H1 (cell line): ENCODE measurements at regions not wholly inside any gene's neighbourhood (a gene's known extent, or its start where the extent isn't known, plus 50 kb on each side); places are given as distances from the start of the nearest gene placed in this dataset.

Source experiments
- CTCF ChIA-PET: fragments of 300-600 bp; sonication (Branson Sonifier 250); formaldehyde crosslinking; loops from one replicate; lab custom pipeline; 2021; ENCODE audit not compliant: partially characterized antibody; lab: Charles Lee
- POLR2A ChIA-PET: fragments of 300-600 bp; sonication (Branson Sonifier 250); formaldehyde crosslinking; loops from one replicate; lab custom pipeline; 2021; ENCODE audit warnings: inconsistent platforms; ENCODE audit not compliant: partially characterized antibody; lab: Charles Lee
- DNase-seq, 2 experiments: peaks; one replicate each; pipeline versions ENCODE4 v3.0.0 to v3.0.0-alpha.2; 2010 to 2022; ENCODE audit warnings: low spot score in 2 of 2, low read depth in 1 of 2, mixed read lengths in 1 of 2
- FAIRE-seq: peaks from 2 replicates; lab custom pipeline; 2011; peaks lifted over from hg19 to GRCh38; lab: Jason Lieb, UNC
- H2AFZ ChIP-seq: 2 replicates; pipeline ENCODE4 v1.8.1; 2012; ENCODE audit warnings: low read length, inconsistent platforms
- H2AK5ac ChIP-seq: 2 replicates; pipeline ENCODE4 v1.6.1; 2013; ENCODE audit warnings: low read depth, low read length
- H2BK120ac ChIP-seq: replicated peaks from 2 replicates; pipeline ENCODE3; 2013; ENCODE audit warnings: low read depth, low read length, inconsistent platforms
- H2BK12ac ChIP-seq: 2 replicates; pipeline ENCODE4 v1.6.1; 2013; ENCODE audit warnings: low read depth, low read length
- H2BK15ac ChIP-seq: 2 replicates; pipeline ENCODE4 v1.6.1; 2013; ENCODE audit warnings: low read length
- H2BK20ac ChIP-seq: 2 replicates; pipeline ENCODE4 v1.6.1; 2013; ENCODE audit warnings: low read length
- H2BK5ac ChIP-seq: 2 replicates; pipeline ENCODE4 v1.6.1; 2013; ENCODE audit warnings: low read depth, low read length
- H3K14ac ChIP-seq: 2 replicates; pipeline ENCODE4 v1.6.1; 2013; ENCODE audit warnings: inconsistent platforms; ENCODE audit not compliant: insufficient read length
- H3K18ac ChIP-seq: 2 replicates; pipeline ENCODE4 v1.6.1; 2013; ENCODE audit warnings: low read length; ENCODE audit errors: extremely low read depth
- H3K23ac ChIP-seq: 2 replicates; pipeline ENCODE4 v1.6.1; 2013; ENCODE audit warnings: inconsistent platforms; ENCODE audit not compliant: insufficient read length
- H3K23me2 ChIP-seq: 2 replicates; pipeline ENCODE4 v1.6.1; 2013; ENCODE audit warnings: low read depth, low read length
- H3K27ac ChIP-seq: 2 replicates; pipeline ENCODE4 v1.6.1; 2011; ENCODE audit warnings: low read depth, low read length, inconsistent platforms
- H3K27me3 ChIP-seq, 4 experiments: replicated peaks in 1 of 4; 1 replicate in 1 of 4; 2 replicates in 3 of 4; pipeline versions ENCODE4 v1.6.1 to v1.8.1; 2011 to 2013; ENCODE audit warnings: low read length in 3 of 4, mild to moderate bottlenecking in 3 of 4, inconsistent platforms in 2 of 4, mixed read lengths in 2 of 4, moderate library complexity in 1 of 4; ENCODE audit not compliant: control insufficient read depth in 3 of 4, insufficient read depth in 3 of 4; ENCODE audit errors: extremely low read depth in 1 of 4
- H3K36me3 ChIP-seq, 4 experiments: 2 replicates each; pipeline versions ENCODE4 v1.6.1 to v1.8.1; 2011 to 2013; ENCODE audit warnings: mild to moderate bottlenecking in 4 of 4, low read length in 3 of 4, moderate library complexity in 2 of 4, control low read depth in 1 of 4, inconsistent platforms in 1 of 4; ENCODE audit not compliant: insufficient read depth in 4 of 4, control insufficient read depth in 2 of 4
- H3K4ac ChIP-seq: replicated peaks from 2 replicates; pipeline ENCODE3; 2013; ENCODE audit warnings: low read length, low read depth, mixed read lengths, inconsistent platforms; ENCODE audit not compliant: insufficient read length
- H3K4me1 ChIP-seq, 4 experiments: replicated peaks in 1 of 4; 1 replicate in 1 of 4; 2 replicates in 3 of 4; pipeline versions ENCODE4 v1.6.1 to v1.8.1; 2011 to 2013; ENCODE audit warnings: low read length in 3 of 4, inconsistent platforms in 2 of 4, mixed read lengths in 1 of 4; ENCODE audit not compliant: insufficient read depth in 4 of 4, control insufficient read depth in 3 of 4
- H3K4me2 ChIP-seq, 2 experiments: 2 replicates each; pipeline versions ENCODE4 v1.6.1 to v1.8.1; 2011 to 2013; ENCODE audit warnings: low read depth in 2 of 2, low read length in 2 of 2, control low read depth in 1 of 2, inconsistent platforms in 1 of 2, mild to moderate bottlenecking in 1 of 2; ENCODE audit not compliant: insufficient read depth in 1 of 2
- H3K4me3 ChIP-seq, 4 experiments: fragments of 200-600, 300-600 bp in 1 of 4; sonication (generic), shearing (Covaris generic), sonication (Bioruptor Twin) in 1 of 4; 2 replicates each; pipeline versions ENCODE4 v1.5.1 to v1.8.1; 2011 to 2016; ENCODE audit warnings: low read length in 4 of 4, low read depth in 3 of 4, control low read depth in 2 of 4, inconsistent platforms in 2 of 4, mild to moderate bottlenecking in 2 of 4, mixed read lengths in 1 of 4, moderate library complexity in 1 of 4; ENCODE audit not compliant: insufficient read depth in 2 of 4; ENCODE audit errors: extremely low read depth in 1 of 4
- H3K56ac ChIP-seq: replicated peaks from 2 replicates; pipeline ENCODE3; 2013; ENCODE audit warnings: low read depth, mild to moderate bottlenecking, mixed read lengths, low read length, inconsistent platforms; ENCODE audit not compliant: insufficient read length
- H3K79me1 ChIP-seq: 2 replicates; pipeline ENCODE4 v1.6.1; 2013; ENCODE audit warnings: low read depth, low read length, control low read depth
- H3K79me2 ChIP-seq, 2 experiments: 2 replicates each; pipeline versions ENCODE4 v1.6.1 to v1.8.1; 2012 to 2013; ENCODE audit warnings: low read length in 2 of 2, mild to moderate bottlenecking in 2 of 2, inconsistent platforms in 1 of 2; ENCODE audit not compliant: insufficient read depth in 2 of 2, control insufficient read depth in 1 of 2
- H3K9ac ChIP-seq, 4 experiments: replicated peaks in 1 of 4; 1 replicate in 1 of 4; 2 replicates in 3 of 4; pipeline versions ENCODE4 v1.6.1 to v1.8.1; 2011 to 2013; ENCODE audit warnings: low read depth in 3 of 4, low read length in 3 of 4, control low read depth in 2 of 4, mild to moderate bottlenecking in 2 of 4, moderate library complexity in 2 of 4, inconsistent platforms in 1 of 4; ENCODE audit errors: extremely low read depth in 1 of 4
- H3K9me3 ChIP-seq, 2 experiments: 2 replicates each; pipeline versions ENCODE4 v1.6.1 to v1.8.1; 2012 to 2013; ENCODE audit warnings: mild to moderate bottlenecking in 2 of 2, moderate library complexity in 2 of 2, control low read depth in 1 of 2, inconsistent platforms in 1 of 2, low read depth in 1 of 2, low read length in 1 of 2, mixed read lengths in 1 of 2; ENCODE audit not compliant: insufficient read depth in 2 of 2
- H4K20me1 ChIP-seq, 2 experiments: replicated peaks in 1 of 2; 2 replicates each; pipeline versions ENCODE3 to v1.8.1; 2011 to 2013; ENCODE audit warnings: inconsistent platforms in 2 of 2, low read length in 2 of 2, mild to moderate bottlenecking in 1 of 2; ENCODE audit not compliant: insufficient read depth in 2 of 2, control insufficient read depth in 1 of 2
- H4K5ac ChIP-seq: 2 replicates; pipeline ENCODE4 v1.6.1; 2013; ENCODE audit warnings: low read length, low read depth, mixed read lengths, inconsistent platforms; ENCODE audit not compliant: insufficient read length
- H4K8ac ChIP-seq: 2 replicates; pipeline ENCODE4 v1.8.0; 2013; ENCODE audit warnings: mild to moderate bottlenecking, moderate library complexity, low read length, inconsistent platforms; ENCODE audit not compliant: insufficient read depth; ENCODE audit errors: extremely low read depth
- H4K91ac ChIP-seq: replicated peaks from 2 replicates; pipeline ENCODE3; 2013; ENCODE audit warnings: low read length, mixed read lengths, inconsistent platforms; ENCODE audit not compliant: insufficient read length
- KDM1A ChIP-seq: fragments of 200-600, 300-600 bp; sonication (generic); IDR thresholded peaks from 2 replicates; pipeline ENCODE4 v1.7.1; 2016; ENCODE audit warnings: mild to moderate bottlenecking, low read length, borderline replicate concordance
- WGBS, 2 experiments: shearing (Covaris generic) in 1 of 2; methylation state at CpG; one replicate each; pipeline versions ENCODE4 v1.1.6 to v1.1.7; 2013 to 2015; ENCODE audit warnings: low lambda C conversion rate in 2 of 2, mixed read lengths in 2 of 2, inconsistent platforms in 1 of 2, low coverage in 1 of 2, missing lambda C conversion rate in 1 of 2; ENCODE audit not compliant: insufficient replicate concordance in 2 of 2, insufficient coverage in 1 of 2, insufficient read length in 1 of 2; ENCODE audit errors: extremely low coverage in 1 of 2, missing lambda C conversion rate in 1 of 2; 5-methylcytosine and 5-hydroxymethylcytosine counted together

DNA sequence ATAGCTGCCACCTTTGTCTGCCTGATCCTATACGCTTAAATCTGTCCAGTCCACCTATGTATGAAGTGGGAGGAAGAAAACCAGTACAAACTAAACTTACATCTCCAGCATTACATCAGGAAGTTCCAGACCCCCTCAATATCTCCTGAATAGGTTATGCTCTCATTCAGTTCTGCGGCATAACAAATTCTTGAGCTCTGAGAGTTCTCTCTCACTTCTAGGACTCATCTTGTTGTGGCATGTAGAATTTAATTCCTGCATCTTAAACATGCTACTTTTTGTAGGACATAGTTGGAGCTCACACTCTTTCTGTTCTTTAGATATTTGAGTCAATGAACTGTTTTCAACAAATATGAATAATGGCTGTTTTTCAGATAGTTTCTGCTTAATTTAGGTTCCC lies 662.5 kb downstream of the CDH11 start:
- Histone ChIP-seq H3K4me3 (no peak overlapping the region), H3K4ac (no peak overlapping the region), H3K14ac (no peak overlapping the region), H2AFZ (no peak overlapping the region), H3K27ac (no peak overlapping the region), H4K8ac (no peak overlapping the region), H4K91ac (no peak overlapping the region), H3K79me1 (no peaks in the 10 kb centered on the region), H3K56ac (no peak overlapping the region), H3K23ac (no peak overlapping the region), H3K4me1 (peaks cover 0 to 3% (median 0%) of the 10 kb centered on the region in 4 experiments; a peak in 1 of 7 replicates), H2BK20ac (no peak overlapping the region), H2BK12ac (no peak overlapping the region), H4K5ac (no peak overlapping the region), H3K23me2 (no peaks in the 10 kb centered on the region), H3K36me3 (no peaks in the 10 kb centered on the region; a peak in 2 of 8 replicates), H2BK5ac (no peak overlapping the region), H4K20me1 (no peaks in the 10 kb centered on the region), H3K79me2 (no peaks in the 10 kb centered on the region), H2BK15ac (no peak overlapping the region), H2BK120ac (no peak overlapping the region), H3K18ac (no peak overlapping the region), H3K27me3 (no peaks in the 10 kb centered on the region), H2AK5ac (no peak overlapping the region), H3K4me2 (no peak overlapping the region), H3K9ac (no peak overlapping the region), H3K9me3 (no peaks in the 10 kb centered on the region)
- no peak for FAIRE-seq
- DNase-seq = no peak
- ChIA-PET POLR2A (no interaction called here), CTCF (no interaction called here)
- TF ChIP-seq KDM1A = no peak
- 93% methylated on average over 2 of the region's 2 CpGs; no CpG with 5 or more reads in 1 of the 2 experiments for WGBS, 2 experiments
